ENCODE measurements at regions not wholly inside any gene's neighbourhood (a gene's known extent, or its start where the extent isn't known, plus 50 kb on each side); places are given as distances from the start of the nearest gene placed in this dataset.

DNA sequence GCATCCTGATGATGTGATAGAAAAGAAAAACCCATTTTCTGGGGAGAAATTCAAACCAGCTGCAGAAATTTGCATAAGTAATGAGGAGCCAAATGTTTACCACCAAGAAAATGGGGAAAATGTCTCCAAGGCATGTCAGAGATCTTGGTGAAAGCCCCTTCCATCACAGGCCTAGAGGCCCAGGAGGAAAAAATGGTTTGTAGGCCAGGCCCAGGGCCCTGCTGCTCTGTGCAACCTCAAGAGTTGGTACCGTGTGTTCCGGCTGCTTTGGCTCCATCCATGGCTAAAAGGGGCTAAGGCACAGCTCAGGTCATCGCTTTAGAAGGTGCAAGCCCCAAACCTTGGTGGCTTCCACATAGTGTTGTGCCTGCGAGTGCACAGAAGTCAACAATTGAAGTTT is 543.1 kb downstream of the ZNF608 start:
- Histone ChIP-seq H3K36me3 (ENCODE audit: control insufficient read depth, insufficient read depth, low read length) (no peaks in the 10 kb centered on the region), H3K4me3 (ENCODE audit: extremely low read depth, insufficient read depth, low read length, poor library complexity, severe bottlenecking) (no peak overlapping the region), H3K9me3 (ENCODE audit: control insufficient read depth, low read length) (peaks cover 26% of the 10 kb centered on the region), H3K4me1 (ENCODE audit: control insufficient read depth, insufficient read depth, low read length, poor library complexity, severe bottlenecking) (no peaks in the 10 kb centered on the region), H3K27ac (ENCODE audit: low read depth, low read length, severe bottlenecking) (no peak overlapping the region)
- WGBS, 2 experiments (ENCODE audit: insufficient coverage in 2 of 2), result 89 to 97% methylated on average over 4 of the region's 4 CpGs

DNA sequence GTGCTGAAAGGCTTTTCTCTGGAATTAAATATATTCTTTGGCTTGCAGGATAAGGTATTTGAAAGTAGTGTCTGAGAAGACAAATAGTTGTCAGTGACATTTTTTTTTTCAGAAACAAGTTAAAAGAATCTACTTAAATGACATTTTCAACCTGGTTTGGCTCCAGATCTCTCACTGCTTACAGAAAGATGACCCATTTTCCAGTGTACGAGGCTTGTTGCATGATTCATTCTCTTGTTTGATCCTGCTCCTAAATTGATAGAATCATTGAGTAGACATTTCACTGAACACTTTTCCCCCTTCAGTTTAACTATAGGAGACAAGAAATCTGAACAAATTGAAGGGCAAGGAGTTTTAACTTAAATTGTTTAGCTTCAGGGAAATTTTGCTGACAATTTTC is 546.1 kb downstream of the ZNF608 start:
- H3K27ac ChIP-seq (ENCODE audit: low read depth, low read length, severe bottlenecking), result no peak overlapping the region
- WGBS, 2 experiments (ENCODE audit: insufficient coverage in 2 of 2), result 88% methylated on average over 1 of the region's 1 CpG; no CpG with 5 or more reads in 1 of the 2 experiments

DNA sequence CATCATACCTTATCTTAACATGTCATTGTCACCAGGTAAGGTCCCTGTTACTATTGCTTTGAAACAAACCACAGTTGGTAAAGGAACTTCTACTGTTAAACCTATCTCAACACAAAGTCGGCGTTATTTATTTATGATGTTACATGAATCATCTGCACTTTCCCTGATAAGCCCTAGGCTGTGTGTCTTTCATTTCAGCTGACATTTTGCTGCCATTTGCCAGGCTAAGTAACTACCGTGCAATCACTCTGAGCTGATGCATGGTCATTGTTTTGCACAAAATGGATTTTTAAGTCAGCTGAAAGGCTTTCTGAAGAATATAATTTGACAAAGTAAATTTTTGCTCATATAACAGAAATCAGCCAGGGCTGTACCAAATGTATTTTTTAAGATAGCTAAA is 546.5 kb downstream of the ZNF608 start:
- H3K27ac ChIP-seq (ENCODE audit: low read depth, low read length, severe bottlenecking), result no peak overlapping the region
- H3K4me3 ChIP-seq (ENCODE audit: extremely low read depth, insufficient read depth, low read length, poor library complexity, severe bottlenecking), result no peak overlapping the region
- H3K9me3 ChIP-seq (ENCODE audit: control insufficient read depth, low read length), result peaks cover 26% of the 10 kb centered on the region
- WGBS, 2 experiments (ENCODE audit: insufficient coverage in 2 of 2), result 88 to 100% methylated on average over 1 to 3 of the region's 3 CpGs
- no peaks in the 10 kb centered on the region for H3K36me3 ChIP-seq (ENCODE audit: control insufficient read depth, insufficient read depth, low read length)
- H3K4me1 ChIP-seq (ENCODE audit: control insufficient read depth, insufficient read depth, low read length, poor library complexity, severe bottlenecking), result peaks cover 4% of the 10 kb centered on the region

More for the DNA sequence above, 546.1 kb downstream of the ZNF608 start:
- no peaks in the 10 kb centered on the region for H3K4me1 ChIP-seq (ENCODE audit: control insufficient read depth, insufficient read depth, low read length, poor library complexity, severe bottlenecking)
- no peak overlapping the region for H3K4me3 ChIP-seq (ENCODE audit: extremely low read depth, insufficient read depth, low read length, poor library complexity, severe bottlenecking)
- no peaks in the 10 kb centered on the region for H3K36me3 ChIP-seq (ENCODE audit: control insufficient read depth, insufficient read depth, low read length)
- peaks cover 26% of the 10 kb centered on the region for H3K9me3 ChIP-seq (ENCODE audit: control insufficient read depth, low read length)

DNA sequence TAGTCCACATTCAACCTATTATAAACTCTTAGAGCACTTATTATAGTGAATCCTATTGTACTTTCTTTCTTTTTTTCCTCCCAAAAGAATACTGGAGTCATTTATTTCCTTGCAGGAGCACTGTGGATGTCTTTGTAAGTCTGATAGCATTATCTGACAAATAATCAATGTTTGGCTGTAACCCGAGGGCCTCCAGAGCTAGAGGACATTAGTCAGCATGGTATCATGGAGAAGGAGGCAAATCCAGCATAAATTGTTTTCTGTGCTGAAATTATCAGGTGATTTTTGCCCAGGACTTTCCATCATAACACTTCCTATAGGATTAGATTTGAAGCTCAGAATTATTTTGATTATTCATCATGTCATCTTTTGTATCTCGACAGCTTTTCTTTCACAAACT is 551.0 kb downstream of the ZNF608 start:
- H3K4me1 ChIP-seq (ENCODE audit: control insufficient read depth, insufficient read depth, low read length, poor library complexity, severe bottlenecking), result peaks cover 4% of the 10 kb centered on the region
- no peaks in the 10 kb centered on the region for H3K9me3 ChIP-seq (ENCODE audit: control insufficient read depth, low read length)
- H3K36me3 ChIP-seq (ENCODE audit: control insufficient read depth, insufficient read depth, low read length), result no peaks in the 10 kb centered on the region
- no peak overlapping the region for H3K4me3 ChIP-seq (ENCODE audit: extremely low read depth, insufficient read depth, low read length, poor library complexity, severe bottlenecking)
- 57 to 75% methylated on average over 1 to 2 of the region's 2 CpGs for WGBS, 2 experiments (ENCODE audit: insufficient coverage in 2 of 2)
- H3K27ac ChIP-seq (ENCODE audit: low read depth, low read length, severe bottlenecking), result no peak overlapping the region

DNA sequence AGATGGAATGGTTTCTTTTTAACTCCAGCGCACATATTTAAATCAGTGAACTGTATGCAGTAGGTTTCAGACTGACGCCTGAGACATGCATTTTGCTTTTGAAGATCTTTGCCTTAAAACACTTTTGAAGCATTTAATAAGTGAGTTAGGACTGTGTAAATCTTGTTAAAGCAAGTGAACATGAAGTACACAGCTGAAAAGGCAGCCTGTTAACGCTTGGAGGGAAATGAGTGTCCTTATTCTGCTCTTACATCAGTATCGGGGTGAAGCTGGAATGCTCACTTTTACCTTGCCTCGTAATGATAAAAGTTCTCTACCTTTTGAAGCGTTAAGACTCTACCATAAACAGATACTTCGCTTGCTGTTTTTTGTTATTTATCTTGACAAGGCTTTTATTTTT is 552.2 kb downstream of the ZNF608 start:
- WGBS, 2 experiments (ENCODE audit: insufficient coverage in 2 of 2), result 88 to 94% methylated on average over 2 to 4 of the region's 7 CpGs

DNA sequence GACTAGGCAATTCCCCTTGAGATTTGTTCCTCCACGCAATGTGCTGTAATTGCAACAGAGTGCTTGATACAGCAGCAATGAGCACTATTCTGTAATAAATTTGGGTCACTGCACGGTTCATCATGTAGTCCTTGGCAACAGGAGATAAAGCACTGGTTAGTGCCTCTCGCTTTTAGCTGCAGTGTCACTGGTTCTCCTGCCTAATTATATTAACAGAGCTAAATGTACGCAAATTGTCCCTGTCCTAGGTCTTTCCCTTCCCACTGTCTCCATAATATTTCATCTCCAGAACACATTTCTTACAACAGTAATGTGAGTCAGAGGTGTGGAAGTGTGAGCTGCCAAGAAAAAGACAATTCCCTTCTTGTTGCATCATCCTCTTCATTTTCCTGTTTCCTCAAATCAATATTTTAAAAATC is 553.1 kb downstream of the ZNF608 start:
- Histone ChIP-seq H3K4me1 (ENCODE audit: control insufficient read depth, insufficient read depth, low read length, poor library complexity, severe bottlenecking) (peaks cover 4% of the 10 kb centered on the region), H3K27ac (ENCODE audit: low read depth, low read length, severe bottlenecking) (no peak overlapping the region), H3K9me3 (ENCODE audit: control insufficient read depth, low read length) (no peaks in the 10 kb centered on the region), H3K4me3 (ENCODE audit: extremely low read depth, insufficient read depth, low read length, poor library complexity, severe bottlenecking) (no peak overlapping the region), H3K36me3 (ENCODE audit: control insufficient read depth, insufficient read depth, low read length) (no peaks in the 10 kb centered on the region)
- 85 to 92% methylated on average over 4 of the region's 4 CpGs for WGBS, 2 experiments (ENCODE audit: insufficient coverage in 2 of 2)

More for the DNA sequence above, 552.2 kb downstream of the ZNF608 start:
- Histone ChIP-seq H3K4me3 (ENCODE audit: extremely low read depth, insufficient read depth, low read length, poor library complexity, severe bottlenecking) (no peak overlapping the region), H3K9me3 (ENCODE audit: control insufficient read depth, low read length) (no peaks in the 10 kb centered on the region), H3K4me1 (ENCODE audit: control insufficient read depth, insufficient read depth, low read length, poor library complexity, severe bottlenecking) (peaks cover 4% of the 10 kb centered on the region), H3K27ac (ENCODE audit: low read depth, low read length, severe bottlenecking) (no peak overlapping the region), H3K36me3 (ENCODE audit: control insufficient read depth, insufficient read depth, low read length) (no peaks in the 10 kb centered on the region)

DNA sequence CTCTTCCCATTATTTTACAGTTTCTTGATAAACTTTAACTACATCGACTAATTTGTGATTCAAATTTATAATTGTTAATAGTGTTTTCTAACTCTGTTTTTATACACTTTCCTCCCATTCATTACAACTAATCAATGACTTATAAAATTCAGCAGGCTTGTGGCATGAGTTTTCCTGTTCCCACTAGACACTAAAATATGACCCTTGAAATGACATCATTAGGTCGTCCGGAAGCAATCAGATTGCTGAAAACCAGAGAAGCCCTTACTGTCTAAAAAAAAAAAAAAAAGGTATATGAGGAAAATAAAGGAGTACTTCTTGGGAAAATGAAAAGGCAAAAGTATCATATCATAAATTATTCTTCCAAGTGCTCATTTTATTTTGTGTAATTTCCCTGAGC is 553.7 kb downstream of the ZNF608 start:
- no peaks in the 10 kb centered on the region for H3K36me3 ChIP-seq (ENCODE audit: control insufficient read depth, insufficient read depth, low read length)
- no peaks in the 10 kb centered on the region for H3K9me3 ChIP-seq (ENCODE audit: control insufficient read depth, low read length)
- H3K27ac ChIP-seq (ENCODE audit: low read depth, low read length, severe bottlenecking), result no peak overlapping the region
- WGBS, 2 experiments (ENCODE audit: insufficient coverage in 2 of 2), result no CpG with 5 or more reads among the region's 3 CpGs
- H3K4me1 ChIP-seq (ENCODE audit: control insufficient read depth, insufficient read depth, low read length, poor library complexity, severe bottlenecking), result peaks cover 4% of the 10 kb centered on the region
- H3K4me3 ChIP-seq (ENCODE audit: extremely low read depth, insufficient read depth, low read length, poor library complexity, severe bottlenecking), result no peak overlapping the region

DNA sequence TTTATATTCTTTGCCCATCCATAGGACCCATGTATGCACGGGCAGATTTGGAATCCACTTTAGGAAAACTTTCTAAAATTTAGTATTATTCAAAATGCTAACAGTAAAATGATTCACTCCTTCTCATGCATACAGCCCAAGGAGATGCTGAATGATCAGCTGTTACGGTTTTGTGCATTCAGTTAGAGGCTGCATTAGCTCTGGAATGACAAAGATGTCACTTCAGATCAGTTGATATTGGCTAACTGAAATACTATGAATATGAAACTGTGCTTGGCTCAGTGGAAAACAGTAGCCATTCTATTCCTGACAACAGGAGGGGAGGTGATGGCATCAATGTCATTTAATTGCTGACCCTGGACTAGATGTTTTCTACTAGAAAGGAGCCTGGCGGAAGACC is 560.7 kb downstream of the ZNF608 start:
- Histone ChIP-seq H3K36me3 (ENCODE audit: control insufficient read depth, insufficient read depth, low read length) (no peaks in the 10 kb centered on the region), H3K27ac (ENCODE audit: low read depth, low read length, severe bottlenecking) (no peak overlapping the region), H3K4me3 (ENCODE audit: extremely low read depth, insufficient read depth, low read length, poor library complexity, severe bottlenecking) (no peak overlapping the region), H3K4me1 (ENCODE audit: control insufficient read depth, insufficient read depth, low read length, poor library complexity, severe bottlenecking) (peaks cover 3% of the 10 kb centered on the region), H3K9me3 (ENCODE audit: control insufficient read depth, low read length) (no peaks in the 10 kb centered on the region)
- WGBS, 2 experiments (ENCODE audit: insufficient coverage in 2 of 2), result 90 to 100% methylated on average over 2 of the region's 3 CpGs

DNA sequence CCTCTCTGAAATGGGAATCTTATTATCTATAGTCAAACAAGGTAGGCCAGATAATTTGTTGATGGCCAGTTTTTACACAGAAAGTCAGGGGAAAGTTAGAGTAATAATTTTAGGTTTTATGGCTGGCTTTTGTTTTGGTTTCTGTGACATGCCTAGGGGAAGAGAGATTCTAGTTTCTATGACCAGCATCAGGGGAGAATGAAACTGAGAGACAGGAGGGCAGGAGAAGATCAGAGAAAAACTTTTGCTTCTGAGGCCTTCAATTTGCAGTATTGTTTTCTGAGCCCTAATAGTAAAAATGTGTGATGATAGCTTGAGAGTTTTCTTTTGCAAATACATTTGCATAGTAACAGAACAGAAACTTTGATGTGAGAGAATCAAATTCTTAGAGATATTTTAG is 564.3 kb downstream of the ZNF608 start:
- H3K27ac ChIP-seq (ENCODE audit: low read depth, low read length, severe bottlenecking), result no peak overlapping the region
- peaks cover 3% of the 10 kb centered on the region for H3K4me1 ChIP-seq (ENCODE audit: control insufficient read depth, insufficient read depth, low read length, poor library complexity, severe bottlenecking)
- no peaks in the 10 kb centered on the region for H3K9me3 ChIP-seq (ENCODE audit: control insufficient read depth, low read length)
- H3K36me3 ChIP-seq (ENCODE audit: control insufficient read depth, insufficient read depth, low read length), result no peaks in the 10 kb centered on the region
- no peak overlapping the region for H3K4me3 ChIP-seq (ENCODE audit: extremely low read depth, insufficient read depth, low read length, poor library complexity, severe bottlenecking)

DNA sequence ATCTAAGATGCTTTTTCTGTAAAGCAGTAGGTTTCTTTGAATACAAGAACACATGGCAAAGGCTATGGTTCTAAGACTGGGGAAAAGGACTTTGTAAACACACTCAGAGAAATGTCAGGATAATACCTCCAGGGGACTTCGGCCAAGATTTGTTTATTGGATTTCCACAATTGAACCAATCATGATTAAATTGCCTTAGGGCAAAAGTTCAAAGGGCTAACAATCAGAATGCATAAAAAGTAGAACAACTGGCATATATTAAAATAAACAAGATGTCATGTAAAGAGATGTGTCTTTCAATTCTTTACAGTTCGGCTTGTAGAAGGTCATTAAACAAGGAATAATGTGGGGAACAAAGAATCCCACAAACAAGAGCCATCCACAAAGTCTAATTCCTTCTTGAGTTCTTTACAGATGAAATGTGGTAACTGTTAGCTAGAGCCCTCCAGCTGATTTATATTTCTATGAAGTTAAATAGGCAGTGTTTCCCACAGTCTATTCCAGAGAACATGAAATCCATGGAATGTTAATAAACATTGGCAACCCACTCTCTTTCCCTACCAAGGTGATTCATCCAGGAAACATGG is 565.5 kb downstream of the ZNF608 start:
- no CpG with 5 or more reads among the region's 2 CpGs for WGBS, 2 experiments (ENCODE audit: insufficient coverage in 2 of 2)
- Histone ChIP-seq H3K4me1 (ENCODE audit: control insufficient read depth, insufficient read depth, low read length, poor library complexity, severe bottlenecking) (peaks cover 3% of the 10 kb centered on the region), H3K36me3 (ENCODE audit: control insufficient read depth, insufficient read depth, low read length) (no peaks in the 10 kb centered on the region), H3K27ac (ENCODE audit: low read depth, low read length, severe bottlenecking) (no peak overlapping the region), H3K4me3 (ENCODE audit: extremely low read depth, insufficient read depth, low read length, poor library complexity, severe bottlenecking) (no peak overlapping the region), H3K9me3 (ENCODE audit: control insufficient read depth, low read length) (no peaks in the 10 kb centered on the region)

DNA sequence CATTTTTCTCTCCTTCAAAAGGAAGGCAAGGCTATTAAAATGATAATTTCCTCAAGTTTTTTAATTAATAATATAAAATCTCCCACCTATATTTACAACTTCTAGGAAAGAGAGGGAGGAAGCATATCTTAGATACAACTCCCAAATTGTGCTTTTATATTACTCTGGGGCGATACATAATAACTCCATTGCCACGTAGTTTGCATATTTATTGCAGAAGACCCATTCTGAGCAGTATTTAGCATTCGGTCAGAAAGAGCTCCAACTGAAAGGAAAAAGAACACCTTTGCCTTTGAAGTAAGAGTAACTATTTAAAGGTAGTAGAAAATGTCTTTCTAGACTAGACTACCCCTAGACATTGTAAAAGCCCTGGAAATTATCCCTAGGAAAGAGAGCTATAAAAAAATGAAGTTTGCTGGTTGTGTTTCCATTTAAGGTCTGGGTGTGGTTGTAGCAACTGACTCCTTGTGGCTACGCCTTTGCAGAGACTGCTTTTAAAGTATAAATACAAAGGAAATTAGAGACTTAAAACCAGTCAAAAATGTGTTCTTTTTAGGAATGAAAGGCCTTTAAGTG is 566.1 kb downstream of the ZNF608 start:
- Histone ChIP-seq H3K9me3 (ENCODE audit: control insufficient read depth, low read length) (no peaks in the 10 kb centered on the region), H3K36me3 (ENCODE audit: control insufficient read depth, insufficient read depth, low read length) (no peaks in the 10 kb centered on the region), H3K4me1 (ENCODE audit: control insufficient read depth, insufficient read depth, low read length, poor library complexity, severe bottlenecking) (peaks cover 3% of the 10 kb centered on the region), H3K4me3 (ENCODE audit: extremely low read depth, insufficient read depth, low read length, poor library complexity, severe bottlenecking) (no peak overlapping the region), H3K27ac (ENCODE audit: low read depth, low read length, severe bottlenecking) (no peak overlapping the region)
- 90 to 100% methylated on average over 2 of the region's 4 CpGs for WGBS, 2 experiments (ENCODE audit: insufficient coverage in 2 of 2)
